GM21390 (cell line): ENCODE measurements at regions not wholly inside any gene's neighbourhood (a gene's known extent, or its start where the extent isn't known, plus 50 kb on each side); places are given as distances from the start of the nearest gene placed in this dataset.

Experiments used
- ATAC-seq: cut with Tn5 transposase; IDR thresholded peaks from one replicate; pipeline ENCODE4 v1.9.1; 2021; ENCODE audit not compliant: unreplicated experiment

GRCh38 chr3:153714588-153715290, 406.5 kb upstream of the ARHGEF26 start:
- no peak for ATAC-seq

DNA sequence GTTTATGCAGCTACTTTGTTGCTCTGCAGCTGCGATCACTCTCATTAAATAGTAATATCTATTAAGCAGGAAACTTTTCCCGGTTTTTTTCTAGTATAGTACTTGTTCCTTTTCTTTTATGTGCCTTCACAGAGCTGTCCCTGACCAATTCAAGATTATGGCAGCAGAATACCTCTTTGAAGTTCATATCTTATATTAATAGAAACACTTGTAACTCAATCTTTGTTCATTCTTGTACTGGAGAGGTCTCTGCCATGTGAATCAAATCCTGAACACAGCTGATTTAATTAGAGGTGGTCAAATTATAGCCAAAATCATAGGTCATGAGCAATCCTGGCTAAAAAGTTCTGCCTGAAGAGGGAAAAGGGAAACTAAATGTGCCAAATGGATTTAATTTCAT, 399.0 kb upstream of the ARHGEF26 start:
- ATAC-seq: no peak

DNA sequence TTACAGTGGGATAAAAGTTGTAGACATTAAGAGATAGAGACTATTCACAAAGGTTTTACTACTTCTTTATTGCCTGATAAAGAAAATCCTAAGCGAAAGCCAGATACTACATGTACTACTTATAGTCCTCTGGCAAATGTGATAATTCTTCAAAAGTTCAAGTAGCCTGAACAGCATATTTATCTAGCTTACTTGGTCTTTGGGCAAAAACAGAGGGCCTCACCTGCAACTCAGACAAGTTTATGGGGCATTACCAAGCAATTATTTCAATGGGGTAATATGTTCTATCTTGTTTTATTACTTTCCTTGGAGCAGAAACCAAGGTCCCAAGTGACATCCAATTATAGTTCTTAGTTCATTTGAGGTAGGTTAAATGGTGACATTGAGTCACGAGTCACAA, 390.1 kb upstream of the ARHGEF26 start:
- ATAC-seq: no peak

GRCh38 chr3:153734777-153735551, 386.2 kb upstream of the ARHGEF26 start:
- no peak for ATAC-seq

DNA sequence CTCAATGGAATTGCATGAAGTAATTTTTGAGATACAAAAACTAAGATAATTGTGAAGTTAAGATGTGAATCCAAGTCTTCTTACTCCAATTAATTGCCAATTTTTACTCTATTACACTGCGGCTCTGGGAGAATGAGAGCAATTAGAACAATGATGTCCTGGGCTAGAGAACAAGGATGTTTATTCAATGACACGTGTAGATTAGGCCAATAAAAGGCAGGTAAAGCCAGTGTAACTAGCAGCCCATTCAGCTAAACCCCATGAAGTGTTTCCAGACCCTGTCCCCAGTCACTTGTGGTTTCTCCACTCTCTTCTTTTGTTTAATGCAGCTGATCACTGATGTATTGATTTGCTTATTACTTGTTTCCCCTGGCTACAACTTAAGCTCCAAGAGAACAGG, 381.1 kb upstream of the ARHGEF26 start:
- no peak for ATAC-seq

- no peak for ATAC-seq
Measured at GRCh38 chr3:153744889-153745288, 376.3 kb upstream of the ARHGEF26 start.

DNA sequence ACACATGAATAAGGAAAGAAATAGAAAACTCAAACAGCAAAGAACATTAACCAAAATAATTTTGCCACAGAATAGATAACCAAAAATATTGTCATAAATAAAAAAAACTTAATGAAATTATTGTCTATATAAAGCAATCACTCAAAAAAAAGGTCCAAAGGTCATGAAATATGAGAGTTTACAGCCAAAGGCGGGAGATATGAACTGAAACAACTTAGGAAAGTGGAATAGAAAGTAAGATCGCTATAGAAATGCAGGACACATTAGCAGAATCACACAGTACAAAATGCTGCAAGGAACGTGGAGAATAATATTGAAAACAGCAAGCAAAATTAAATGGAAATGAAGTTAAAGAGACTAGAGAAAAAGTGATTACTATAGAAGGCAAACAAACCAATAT, 375.0 kb upstream of the ARHGEF26 start:
- no peak for ATAC-seq

DNA sequence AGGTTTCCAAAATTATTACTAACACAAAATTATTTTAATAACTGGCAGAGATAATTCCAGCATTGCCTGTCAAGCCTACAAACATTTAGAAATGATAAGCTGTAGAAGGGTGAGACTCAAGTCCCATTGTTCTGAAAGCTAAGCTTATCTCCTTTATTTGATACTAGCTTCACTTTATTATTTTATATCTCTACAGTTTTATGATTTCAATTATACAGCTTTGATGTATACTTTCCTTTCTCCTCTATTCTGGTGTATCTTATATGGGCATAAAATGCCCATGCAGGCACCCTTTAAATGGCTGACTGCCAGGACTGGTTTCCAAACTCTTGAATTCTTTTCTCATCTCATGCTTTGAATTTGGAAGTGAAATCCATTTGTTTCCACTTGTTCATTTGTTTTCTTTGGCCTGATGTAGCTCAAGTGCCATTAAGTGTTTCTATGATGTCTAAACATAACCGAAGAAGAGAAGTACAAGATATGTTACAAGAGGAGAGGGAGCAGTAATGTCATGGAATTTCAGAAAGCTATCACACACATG, 372.1 kb upstream of the ARHGEF26 start:
- ATAC-seq: no peak

DNA sequence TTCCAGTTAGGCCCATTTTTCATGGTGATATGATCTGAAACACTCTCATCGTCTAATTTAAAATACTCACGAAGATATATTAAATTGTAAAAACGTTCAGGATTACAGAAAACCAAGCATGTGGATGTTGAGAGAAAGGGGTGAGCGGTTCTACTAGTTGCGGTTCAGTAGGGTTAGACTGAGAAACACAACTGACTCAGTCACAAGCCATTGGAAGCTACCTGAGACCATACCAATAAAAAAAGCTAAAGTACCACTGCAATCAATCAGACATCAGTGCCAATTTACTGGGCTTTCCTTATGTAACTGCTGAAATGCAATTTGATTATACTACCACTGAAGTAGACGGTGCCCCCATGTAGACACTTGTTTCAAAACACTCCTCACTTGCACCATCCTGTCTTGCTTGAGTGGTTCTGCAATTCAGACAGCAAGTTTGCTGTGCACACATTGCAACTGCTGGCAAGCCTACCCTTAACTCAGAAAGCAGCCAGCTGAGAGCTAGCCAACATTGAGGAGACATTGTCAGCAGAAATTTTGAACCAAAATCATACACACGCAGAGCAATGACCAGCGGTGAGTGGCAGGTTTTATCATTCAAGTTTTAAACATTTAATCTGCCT, 368.7 kb upstream of the ARHGEF26 start:
- ATAC-seq: no peak

- no peak for ATAC-seq
Measured at GRCh38 chr3:153753035-153753434, 368.2 kb upstream of the ARHGEF26 start.

GRCh38 chr3:153756816-153757215, 364.4 kb upstream of the ARHGEF26 start:
- no peak for ATAC-seq

- no peak for ATAC-seq
Measured at GRCh38 chr3:153757839-153758238, 363.4 kb upstream of the ARHGEF26 start.

DNA sequence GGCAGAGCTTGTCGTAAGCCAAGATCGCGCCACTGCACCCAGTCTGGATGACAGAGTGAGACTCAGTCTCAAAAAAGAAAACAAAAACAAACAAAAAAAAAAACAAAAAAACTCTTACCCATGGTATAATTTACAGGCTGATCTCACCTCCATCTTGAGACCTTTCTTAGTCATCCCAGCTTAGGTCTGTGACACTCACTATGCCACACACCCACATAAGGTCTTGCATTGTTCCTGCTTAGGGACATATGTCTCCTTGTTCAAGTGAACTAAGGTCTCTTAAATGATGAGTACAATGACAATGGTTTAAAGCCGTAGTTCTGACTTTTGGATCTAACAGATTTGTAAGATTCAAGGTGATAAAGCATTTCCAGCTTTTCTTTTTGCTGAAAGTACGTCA, 360.2 kb upstream of the ARHGEF26 start:
- ATAC-seq: no peak

- no peak for ATAC-seq
Measured at GRCh38 chr3:153762411-153763235, 358.6 kb upstream of the ARHGEF26 start.

- peak; percentile 27 for ATAC-seq
Measured at GRCh38 chr3:153767601-153768560, 353.3 kb upstream of the ARHGEF26 start.

- peak; percentile 96 for ATAC-seq
Measured at GRCh38 chr3:153768561-153769469, 352.4 kb upstream of the ARHGEF26 start.

- no peak for ATAC-seq
Measured at GRCh38 chr3:153783106-153783505, 338.1 kb upstream of the ARHGEF26 start.

DNA sequence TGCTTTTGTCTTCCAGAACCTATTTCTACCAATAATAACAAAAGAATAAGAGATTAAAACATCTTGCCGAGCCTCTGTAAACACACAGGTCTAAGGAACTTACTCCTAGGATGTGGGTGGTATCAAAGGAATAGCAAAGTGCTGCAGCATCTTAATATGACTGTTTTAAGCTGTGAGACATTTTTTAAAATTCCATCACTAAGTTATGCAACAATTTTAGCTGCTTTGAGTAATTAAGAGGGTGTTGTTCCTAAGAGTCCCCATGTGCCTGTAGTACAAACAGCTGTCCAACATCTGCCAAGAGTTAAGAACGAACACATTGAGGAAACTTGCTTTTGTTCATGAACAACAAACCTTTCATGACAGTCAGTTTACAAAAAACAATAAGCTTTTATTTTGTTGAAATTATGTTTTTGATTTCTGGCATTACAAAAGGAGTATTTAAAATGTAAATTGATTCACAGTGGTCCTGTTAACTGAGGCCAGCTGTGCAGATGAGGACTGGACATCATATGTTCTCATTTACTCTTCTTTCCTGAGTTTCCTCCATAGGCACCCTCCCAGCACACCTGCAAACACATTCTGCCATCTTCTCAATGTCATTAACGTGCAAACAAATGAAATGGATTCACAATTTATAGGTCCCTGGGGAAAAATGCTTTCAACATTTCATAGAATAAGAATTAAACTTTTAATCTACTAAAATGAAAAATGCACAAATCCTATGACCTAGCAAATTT, 337.3 kb upstream of the ARHGEF26 start:
- no peak for ATAC-seq
